VCaP (cell line): ENCODE measurements at regions not wholly inside any gene's neighbourhood (a gene's known extent, or its start where the extent isn't known, plus 50 kb on each side); places are given as distances from the start of the nearest gene placed in this dataset.

Source experiments
- H3K27ac ChIP-seq: fragments of 450-650 bp; 2 replicates; pipeline ENCODE4 v1.5.1; 2017
- CTCF ChIP-seq: fragments of 450-650 bp; conservative IDR thresholded peaks from 2 replicates; pipeline ENCODE4 v1.5.1; 2017; ENCODE audit warnings: mild to moderate bottlenecking, moderate library complexity

GRCh38 chr15:93185796-93186195 is 96.8 kb upstream of the RGMA start:
- no peak overlapping the region for H3K27ac ChIP-seq
- TF ChIP-seq CTCF, result no peak

GRCh38 chr15:93182703-93183205 is 93.7 kb upstream of the RGMA start:
- no peak for TF ChIP-seq CTCF
- no peak overlapping the region for H3K27ac ChIP-seq

- no peak for TF ChIP-seq CTCF
- no peak overlapping the region for H3K27ac ChIP-seq
Observed at GRCh38 chr15:93180656-93181055, 91.6 kb upstream of the RGMA start.

GRCh38 chr15:93180128-93180527 is 91.1 kb upstream of the RGMA start:
- H3K27ac ChIP-seq, result no peak overlapping the region
- TF ChIP-seq CTCF, result no peak

GRCh38 chr15:93179700-93180102 is 90.7 kb upstream of the RGMA start:
- H3K27ac ChIP-seq, result no peak overlapping the region
- no peak for TF ChIP-seq CTCF

GRCh38 chr15:93179072-93179471 is 90.1 kb upstream of the RGMA start:
- TF ChIP-seq CTCF, result no peak
- H3K27ac ChIP-seq, result no peak overlapping the region

GRCh38 chr15:93178371-93178770 is 89.4 kb upstream of the RGMA start:
- TF ChIP-seq CTCF, result peak; percentile 13; the same call in 1 of the 2 replicates
- no peak overlapping the region for H3K27ac ChIP-seq

- TF ChIP-seq CTCF, result no peak
- H3K27ac ChIP-seq, result no peak overlapping the region
Observed at GRCh38 chr15:93176065-93176464, 87.1 kb upstream of the RGMA start.
